Activated T-cell treated with anti-CD3 and anti-CD28 coated beads, Interleukin-2, amount 50 U/mL, for 24 hours (primary cell): ENCODE measurements at regions not wholly inside any gene's neighbourhood (a gene's known extent, or its start where the extent isn't known, plus 50 kb on each side); places are given as distances from the start of the nearest gene placed in this dataset.
"Not testable (repeated sequence)": the region's sequence is repeated elsewhere in the genome, so short reads cannot be mapped to it uniquely, and the experiment has no call there.

Experiments
- DNase-seq: peaks from one replicate; pipeline ENCODE4 v3.0.0-alpha.2; 2020
- H3K27ac Mint-ChIP-seq: 2 replicates; pipeline ENCODE4 v1.8.0; 2020; ENCODE audit warnings: mild to moderate bottlenecking, mixed read lengths
- H3K27me3 Mint-ChIP-seq: 2 replicates; pipeline ENCODE4 v1.8.0; 2020; ENCODE audit warnings: mixed read lengths
- H3K36me3 Mint-ChIP-seq: 2 replicates; pipeline ENCODE4 v1.8.0; 2020; ENCODE audit warnings: low read depth, mixed read lengths
- H3K4me1 Mint-ChIP-seq: 2 replicates; pipeline ENCODE4 v1.8.0; 2020; ENCODE audit warnings: low read depth, mixed read lengths
- H3K4me3 Mint-ChIP-seq: 2 replicates; pipeline ENCODE4 v1.8.0; 2020; ENCODE audit warnings: mild to moderate bottlenecking, moderate library complexity, mixed read lengths
- H3K9me3 Mint-ChIP-seq: 2 replicates; pipeline ENCODE4 v1.8.0; 2020; ENCODE audit warnings: mixed read lengths

- Mint-ChIP-seq H3K4me1 (no peaks in the 10 kb centered on the region), H3K27ac (no peak overlapping the region), H3K9me3 (peaks cover 8% of the 10 kb centered on the region), H3K36me3 (no peaks in the 10 kb centered on the region), H3K4me3 (no peak overlapping the region), H3K27me3 (no peaks in the 10 kb centered on the region)
- DNase-seq, result no peak
Observed at GRCh38 chr14:85172889-85173477, 357.0 kb upstream of the FLRT2 start.

GRCh38 chr14:85175556-85175955 is 354.4 kb upstream of the FLRT2 start:
- H3K27ac Mint-ChIP-seq, result no peak overlapping the region

GRCh38 chr14:85178864-85179263 is 351.1 kb upstream of the FLRT2 start:
- no peaks in the 10 kb centered on the region for H3K4me1 Mint-ChIP-seq
- H3K27me3 Mint-ChIP-seq, result no peaks in the 10 kb centered on the region
- no peak for DNase-seq
- no peaks in the 10 kb centered on the region for H3K36me3 Mint-ChIP-seq
- H3K9me3 Mint-ChIP-seq, result peaks cover 6% of the 10 kb centered on the region
- no peak overlapping the region for H3K4me3 Mint-ChIP-seq
- no peak overlapping the region for H3K27ac Mint-ChIP-seq

More at GRCh38 chr14:85175556-85175955, 354.4 kb upstream of the FLRT2 start:
- H3K9me3 Mint-ChIP-seq, result peaks cover 11% of the 10 kb centered on the region
- H3K27me3 Mint-ChIP-seq, result no peaks in the 10 kb centered on the region
- no peaks in the 10 kb centered on the region for H3K4me1 Mint-ChIP-seq
- no peak for DNase-seq
- no peaks in the 10 kb centered on the region for H3K36me3 Mint-ChIP-seq
- no peak overlapping the region for H3K4me3 Mint-ChIP-seq

- no peak for DNase-seq
- Mint-ChIP-seq H3K36me3 (no peaks in the 10 kb centered on the region), H3K9me3 (peaks cover 6% of the 10 kb centered on the region), H3K4me1 (no peaks in the 10 kb centered on the region), H3K4me3 (no peak overlapping the region), H3K27me3 (no peaks in the 10 kb centered on the region), H3K27ac (no peak overlapping the region)
Observed at GRCh38 chr14:85180876-85181275, 349.1 kb upstream of the FLRT2 start.

GRCh38 chr14:85182282-85182681 is 347.7 kb upstream of the FLRT2 start:
- Mint-ChIP-seq H3K36me3 (no peaks in the 10 kb centered on the region), H3K27ac (no peak overlapping the region), H3K4me1 (no peaks in the 10 kb centered on the region), H3K4me3 (no peak overlapping the region), H3K27me3 (no peaks in the 10 kb centered on the region), H3K9me3 (peaks cover 6% of the 10 kb centered on the region)
- no peak for DNase-seq

- no peak overlapping the region for H3K27ac Mint-ChIP-seq
- no peak for DNase-seq
- H3K36me3 Mint-ChIP-seq, result no peaks in the 10 kb centered on the region
- no peaks in the 10 kb centered on the region for H3K4me1 Mint-ChIP-seq
- H3K27me3 Mint-ChIP-seq, result no peaks in the 10 kb centered on the region
- peaks cover 14% of the 10 kb centered on the region for H3K9me3 Mint-ChIP-seq
- no peak overlapping the region for H3K4me3 Mint-ChIP-seq
Observed at GRCh38 chr14:85186082-85186481, 343.9 kb upstream of the FLRT2 start.

GRCh38 chr14:85187521-85187920 is 342.4 kb upstream of the FLRT2 start:
- peaks cover 14% of the 10 kb centered on the region for H3K9me3 Mint-ChIP-seq
- no peak overlapping the region for H3K27ac Mint-ChIP-seq
- no peaks in the 10 kb centered on the region for H3K4me1 Mint-ChIP-seq
- H3K4me3 Mint-ChIP-seq, result no peak overlapping the region
- no peak for DNase-seq
- no peaks in the 10 kb centered on the region for H3K36me3 Mint-ChIP-seq
- no peaks in the 10 kb centered on the region for H3K27me3 Mint-ChIP-seq

GRCh38 chr14:85188836-85189235 is 341.1 kb upstream of the FLRT2 start:
- DNase-seq, result no peak
- Mint-ChIP-seq H3K4me1 (no peaks in the 10 kb centered on the region), H3K9me3 (peaks cover 18% of the 10 kb centered on the region), H3K27me3 (no peaks in the 10 kb centered on the region), H3K4me3 (no peak overlapping the region), H3K27ac (no peak overlapping the region), H3K36me3 (no peaks in the 10 kb centered on the region)

- H3K27me3 Mint-ChIP-seq, H3K4me3 Mint-ChIP-seq, H3K36me3 Mint-ChIP-seq, H3K27ac Mint-ChIP-seq, H3K4me1 Mint-ChIP-seq, DNase-seq: not testable (repeated sequence)
- H3K9me3 Mint-ChIP-seq, result peaks cover 18% of the 10 kb centered on the region
Observed at GRCh38 chr14:85189253-85189652, 340.7 kb upstream of the FLRT2 start.

- no peak for DNase-seq
- Mint-ChIP-seq H3K4me1 (no peaks in the 10 kb centered on the region), H3K9me3 (peaks cover 23% of the 10 kb centered on the region), H3K27ac (no peak overlapping the region), H3K4me3 (no peak overlapping the region), H3K27me3 (no peaks in the 10 kb centered on the region), H3K36me3 (no peaks in the 10 kb centered on the region)
Observed at GRCh38 chr14:85190251-85190650, 339.7 kb upstream of the FLRT2 start.

GRCh38 chr14:85191986-85192385 is 338.0 kb upstream of the FLRT2 start:
- Mint-ChIP-seq H3K4me1 (no peaks in the 10 kb centered on the region), H3K36me3 (no peaks in the 10 kb centered on the region), H3K9me3 (peaks cover 23% of the 10 kb centered on the region), H3K27ac (no peak overlapping the region), H3K4me3 (no peak overlapping the region), H3K27me3 (no peaks in the 10 kb centered on the region)
- no peak for DNase-seq

GRCh38 chr14:85195872-85196477 is 334.0 kb upstream of the FLRT2 start:
- no peaks in the 10 kb centered on the region for H3K36me3 Mint-ChIP-seq
- no peak for DNase-seq

GRCh38 chr14:85198001-85198400 is 331.9 kb upstream of the FLRT2 start:
- H3K9me3 Mint-ChIP-seq, result peaks cover 8% of the 10 kb centered on the region
- DNase-seq, result no peak

More at GRCh38 chr14:85195872-85196477, 334.0 kb upstream of the FLRT2 start:
- H3K9me3 Mint-ChIP-seq, result peaks cover 10% of the 10 kb centered on the region
- H3K4me1 Mint-ChIP-seq, result no peaks in the 10 kb centered on the region
- no peaks in the 10 kb centered on the region for H3K27me3 Mint-ChIP-seq
- H3K4me3 Mint-ChIP-seq, result no peak overlapping the region
- H3K27ac Mint-ChIP-seq, result no peak overlapping the region

GRCh38 chr14:85205875-85206274 is 324.1 kb upstream of the FLRT2 start:
- Mint-ChIP-seq H3K27me3 (no peaks in the 10 kb centered on the region), H3K36me3 (no peaks in the 10 kb centered on the region), H3K27ac (no peak overlapping the region), H3K4me1 (no peaks in the 10 kb centered on the region), H3K9me3 (peaks cover 5% of the 10 kb centered on the region), H3K4me3 (no peak overlapping the region)
- DNase-seq, result no peak

More at GRCh38 chr14:85198001-85198400, 331.9 kb upstream of the FLRT2 start:
- Mint-ChIP-seq H3K27ac (no peak overlapping the region), H3K4me3 (no peak overlapping the region), H3K36me3 (no peaks in the 10 kb centered on the region), H3K27me3 (no peaks in the 10 kb centered on the region), H3K4me1 (no peaks in the 10 kb centered on the region)

- no peak for DNase-seq
- Mint-ChIP-seq H3K4me1 (no peaks in the 10 kb centered on the region), H3K9me3 (peaks cover 19% of the 10 kb centered on the region), H3K27me3 (no peaks in the 10 kb centered on the region), H3K27ac (no peak overlapping the region), H3K36me3 (no peaks in the 10 kb centered on the region), H3K4me3 (no peak overlapping the region)
Observed at GRCh38 chr14:85214471-85214870, 315.5 kb upstream of the FLRT2 start.
